GM23338 (cell line): ENCODE measurements at regions not wholly inside any gene's neighbourhood (a gene's known extent, or its start where the extent isn't known, plus 50 kb on each side); places are given as distances from the start of the nearest gene placed in this dataset.

ENCODE experiments used
- CREB1 ChIP-seq: fragments of 250-450 bp; sonication (Bioruptor Pico); IDR thresholded peaks from 2 replicates; pipeline ENCODE4 v1.5.0; 2020; ENCODE audit warnings: low read depth, mild to moderate bottlenecking, moderate library complexity
- CTCF ChIP-seq, 2 experiments: fragments of 200-600 bp in 1 of 2; sonication (generic) in 1 of 2; conservative IDR thresholded peaks; 2 replicates each; pipeline versions ENCODE4 v1.5.1 to v1.6.1; 2016 to 2017; ENCODE audit warnings: antibody characterized with exemption in 2 of 2, low read depth in 2 of 2, mild to moderate bottlenecking in 2 of 2, moderate library complexity in 1 of 2
- EZH2 ChIP-seq: fragments of 200-600 bp; sonication (generic); IDR thresholded peaks from one replicate; pipeline ENCODE4 v1.8.0; 2017; ENCODE audit warnings: antibody characterized with exemption, mild to moderate bottlenecking, low read depth; ENCODE audit not compliant: unreplicated experiment
- EZH2phosphoT487 ChIP-seq: fragments of 200-600 bp; sonication (generic); IDR thresholded peaks from one replicate; pipeline ENCODE4 v1.8.1; 2018; ENCODE audit warnings: antibody characterized with exemption; ENCODE audit not compliant: unreplicated experiment
- JUNB ChIP-seq: IDR thresholded peaks from one replicate; pipeline ENCODE4 v1.6.1; 2016; ENCODE audit warnings: antibody characterized with exemption; ENCODE audit not compliant: unreplicated experiment
- NANOG ChIP-seq: IDR thresholded peaks from 2 replicates; pipeline ENCODE4 v1.6.1; 2016; ENCODE audit warnings: antibody characterized with exemption, borderline replicate concordance
- POLR2AphosphoS5 ChIP-seq: IDR thresholded peaks from 2 replicates; pipeline ENCODE4 v1.6.1; 2016; ENCODE audit warnings: antibody characterized with exemption, low read depth
- REST ChIP-seq: IDR thresholded peaks from one replicate; pipeline ENCODE4 v1.6.1; 2018; ENCODE audit warnings: antibody characterized with exemption; ENCODE audit not compliant: unreplicated experiment
- ZNF331 ChIP-seq: fragments of 250-450 bp; sonication (Bioruptor Pico); IDR thresholded peaks from 2 replicates; pipeline ENCODE4 v1.5.0; 2020; ENCODE audit warnings: low read depth, mild to moderate bottlenecking, moderate library complexity

GRCh38 chr10:83283151-83283550 lies 856.2 kb upstream of the GHITM start:
- TF ChIP-seq CTCF (conservative IDR thresholded peaks at IDR 0.05; ENCODE audit: low read depth in 2 of 2) (no peak), JUNB (no peak), POLR2AphosphoS5 (no peak), EZH2phosphoT487 (no peak), EZH2 (no peak), CREB1 (no peak), REST (no peak), NANOG (no peak), ZNF331 (CRISPR knock-in tag) (no peak)
